Mesodermal cell (in vitro differentiated cells): ENCODE measurements at regions not wholly inside any gene's neighbourhood (a gene's known extent, or its start where the extent isn't known, plus 50 kb on each side); places are given as distances from the start of the nearest gene placed in this dataset.

Source experiments
- H3K27ac ChIP-seq: 2 replicates; pipeline ENCODE4 v1.7.0; 2013; ENCODE audit warnings: mild to moderate bottlenecking, low read depth, low read length, moderate library complexity; ENCODE audit not compliant: severe bottlenecking
- H3K36me3 ChIP-seq: 2 replicates; pipeline ENCODE4 v1.7.1; 2013; ENCODE audit warnings: mild to moderate bottlenecking, low read length, moderate library complexity; ENCODE audit not compliant: control insufficient read depth, insufficient read depth
- H3K4me1 ChIP-seq: one replicate; pipeline ENCODE4 v1.7.1; 2013; ENCODE audit warnings: mild to moderate bottlenecking, low read length; ENCODE audit not compliant: insufficient read depth, control insufficient read depth, poor library complexity, severe bottlenecking
- H3K4me3 ChIP-seq: 2 replicates; pipeline ENCODE4 v1.7.0; 2013; ENCODE audit warnings: low read length, control low read depth, mild to moderate bottlenecking; ENCODE audit not compliant: insufficient read depth, poor library complexity, severe bottlenecking; ENCODE audit errors: extremely low read depth
- H3K9me3 ChIP-seq: 2 replicates; pipeline ENCODE4 v1.7.1; 2013; ENCODE audit warnings: mild to moderate bottlenecking, low read length, moderate library complexity; ENCODE audit not compliant: control insufficient read depth
- WGBS, 2 experiments: methylation state at CpG; one replicate each; pipeline ENCODE4 v1.1.5; 2013; ENCODE audit warnings: missing lambda C conversion rate in 2 of 2; ENCODE audit not compliant: insufficient coverage in 2 of 2; 5-methylcytosine and 5-hydroxymethylcytosine counted together

DNA sequence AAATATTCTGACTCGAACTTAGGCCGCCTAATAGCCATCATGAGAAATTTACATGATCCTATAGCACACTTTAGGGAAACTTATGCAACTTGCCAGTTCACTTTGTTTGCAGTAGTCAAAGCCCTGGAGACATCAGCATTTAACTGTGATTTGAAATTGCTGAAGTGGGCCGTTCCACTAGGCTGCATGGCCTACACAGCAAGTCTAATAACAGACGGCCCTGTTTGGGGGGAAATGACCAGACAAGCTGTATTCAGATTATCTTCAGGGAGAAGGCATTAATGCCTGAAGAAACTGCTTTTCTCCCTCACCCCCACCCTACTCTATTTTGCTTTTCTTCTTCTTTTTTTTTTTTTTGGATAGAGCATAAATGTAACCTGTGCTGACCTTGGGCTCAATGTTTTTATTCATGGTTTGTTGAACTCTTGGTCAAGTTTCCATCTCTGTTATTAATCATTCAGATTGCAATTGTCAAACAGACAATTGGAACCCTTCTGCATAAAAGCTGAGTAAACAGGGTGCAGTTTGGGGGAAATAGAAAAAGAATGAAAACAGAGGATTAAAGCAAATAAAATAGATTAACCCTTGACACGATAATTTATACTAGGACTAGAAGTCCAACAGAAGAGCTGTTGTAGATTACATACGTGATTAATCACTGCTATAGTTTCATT lies 1928.2 kb upstream of the WWC1 start:
- peaks cover 13% of the 10 kb centered on the region for H3K9me3 ChIP-seq
- H3K36me3 ChIP-seq, result no peaks in the 10 kb centered on the region
- H3K27ac ChIP-seq, result no peak overlapping the region
- no peak overlapping the region for H3K4me3 ChIP-seq
- peaks cover 6% of the 10 kb centered on the region for H3K4me1 ChIP-seq
- WGBS, 2 experiments, result 90 to 100% methylated on average over 3 to 4 of the region's 6 CpGs

- no peaks in the 10 kb centered on the region for H3K36me3 ChIP-seq
- WGBS, 2 experiments, result 80 to 92% methylated on average over 1 to 4 of the region's 4 CpGs
- peaks cover 9% of the 10 kb centered on the region for H3K9me3 ChIP-seq
- peaks cover 14% of the 10 kb centered on the region for H3K4me1 ChIP-seq
- no peak overlapping the region for H3K27ac ChIP-seq
- H3K4me3 ChIP-seq, result no peak overlapping the region
These were observed 1926.3 kb upstream of the WWC1 start for GRCh38 chr5:166365164-166365563.

DNA sequence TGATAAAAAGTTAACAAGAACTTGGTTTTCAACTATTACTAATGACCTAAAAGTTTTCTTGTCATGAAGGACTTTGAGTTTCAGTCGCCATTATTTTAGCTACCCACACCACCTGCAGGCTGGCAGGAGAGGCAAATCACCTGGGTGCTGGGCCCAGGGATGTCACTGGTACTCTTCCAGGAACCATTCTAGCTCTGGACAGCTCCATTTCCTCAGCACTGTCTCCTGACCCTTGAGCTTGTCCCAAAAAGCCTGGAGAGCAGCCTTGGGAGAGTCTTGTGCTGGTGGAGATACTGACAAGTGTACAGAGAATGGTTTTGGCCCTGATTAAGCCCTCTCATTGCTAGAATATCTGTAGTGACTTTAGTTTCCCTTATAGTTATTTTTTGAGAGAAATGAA lies 1924.1 kb upstream of the WWC1 start:
- no peak overlapping the region for H3K27ac ChIP-seq
- H3K4me3 ChIP-seq, result no peak overlapping the region
- 88 to 100% methylated on average over 1 of the region's 1 CpG for WGBS, 2 experiments
- H3K36me3 ChIP-seq, result no peaks in the 10 kb centered on the region
- H3K9me3 ChIP-seq, result no peaks in the 10 kb centered on the region
- H3K4me1 ChIP-seq, result peaks cover 19% of the 10 kb centered on the region

DNA sequence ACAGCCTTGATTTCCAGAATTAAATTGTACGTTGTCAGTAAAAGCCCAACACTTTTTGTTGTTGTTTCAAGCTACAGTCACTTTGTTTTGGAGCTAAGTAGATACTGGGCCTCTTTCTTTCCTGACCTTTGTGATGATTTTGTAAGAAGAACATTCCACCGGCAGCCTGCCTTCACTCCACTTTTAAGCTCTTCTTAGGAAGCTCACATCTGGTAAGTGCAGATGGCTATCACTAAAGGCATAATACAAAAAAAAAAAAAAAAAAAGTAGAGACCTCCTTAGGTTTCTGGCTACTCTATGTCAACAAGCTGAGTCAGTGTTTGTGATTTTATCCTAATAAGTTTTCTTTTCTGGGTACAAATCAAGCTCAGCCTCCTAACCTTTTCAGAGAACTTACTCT lies 1922.1 kb upstream of the WWC1 start:
- Histone ChIP-seq H3K4me3 (no peak overlapping the region), H3K36me3 (no peaks in the 10 kb centered on the region), H3K9me3 (no peaks in the 10 kb centered on the region), H3K27ac (peak overlapping the region; percentile 73), H3K4me1 (peaks cover 19% of the 10 kb centered on the region)
- WGBS, 2 experiments, result 83% methylated on average over 1 of the region's 2 CpGs; no CpG with 5 or more reads in 1 of the 2 experiments

DNA sequence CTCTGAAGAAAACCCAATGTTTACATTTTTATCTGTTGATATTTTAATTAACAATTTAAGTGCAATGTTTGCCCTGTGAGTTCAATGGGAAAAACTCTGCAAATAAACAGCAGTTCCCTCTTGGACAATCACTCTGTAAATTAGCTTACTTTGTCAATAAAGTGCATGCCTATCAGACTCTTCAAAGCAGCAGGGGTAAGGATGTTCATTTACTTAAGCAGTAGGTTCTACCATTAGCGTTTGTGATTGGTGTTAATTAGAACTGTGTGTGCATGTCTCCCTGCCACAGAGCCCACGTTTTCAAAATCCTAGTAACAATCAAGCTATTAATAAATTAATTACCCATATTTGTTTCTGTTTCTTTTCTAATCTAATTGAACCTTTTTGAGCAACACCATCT lies 1921.6 kb upstream of the WWC1 start:
- Histone ChIP-seq H3K4me1 (peaks cover 19% of the 10 kb centered on the region), H3K9me3 (no peaks in the 10 kb centered on the region), H3K4me3 (no peak overlapping the region), H3K36me3 (no peaks in the 10 kb centered on the region), H3K27ac (peak overlapping the region; percentile 73)
- no CpG with 5 or more reads among the region's 2 CpGs for WGBS, 2 experiments

GRCh38 chr5:166370928-166371690 lies 1920.3 kb upstream of the WWC1 start:
- H3K4me3 ChIP-seq, result no peak overlapping the region
- H3K27ac ChIP-seq, result no peak overlapping the region
- H3K4me1 ChIP-seq, result peaks cover 19% of the 10 kb centered on the region
- no peaks in the 10 kb centered on the region for H3K36me3 ChIP-seq
- no peaks in the 10 kb centered on the region for H3K9me3 ChIP-seq
- 93 to 95% methylated on average over 2 to 4 of the region's 6 CpGs for WGBS, 2 experiments

DNA sequence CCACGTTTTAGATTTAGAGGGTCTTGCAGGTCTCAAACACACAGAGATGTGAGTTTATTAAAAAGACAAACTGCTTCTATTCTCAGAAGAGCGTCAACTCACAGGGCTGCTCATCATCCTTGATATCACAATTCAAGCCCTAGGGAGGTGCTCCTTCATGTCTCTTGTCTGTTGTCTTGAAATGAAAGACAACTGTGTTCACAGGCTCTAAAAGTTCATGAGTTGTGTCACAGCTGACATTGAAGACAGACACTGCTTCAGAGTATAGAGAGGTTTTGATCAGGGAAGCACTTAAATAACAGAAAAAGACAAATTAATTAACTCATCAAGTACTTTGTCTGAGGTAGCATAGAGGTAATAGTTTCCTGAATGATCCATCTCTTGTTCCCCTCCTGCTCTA lies 1917.6 kb upstream of the WWC1 start:
- H3K36me3 ChIP-seq, result no peaks in the 10 kb centered on the region
- 96% methylated on average over 2 of the region's 2 CpGs; no CpG with 5 or more reads in 1 of the 2 experiments for WGBS, 2 experiments
- no peak overlapping the region for H3K4me3 ChIP-seq
- peaks cover 12% of the 10 kb centered on the region for H3K4me1 ChIP-seq
- peaks cover 5% of the 10 kb centered on the region for H3K9me3 ChIP-seq
- no peak overlapping the region for H3K27ac ChIP-seq

DNA sequence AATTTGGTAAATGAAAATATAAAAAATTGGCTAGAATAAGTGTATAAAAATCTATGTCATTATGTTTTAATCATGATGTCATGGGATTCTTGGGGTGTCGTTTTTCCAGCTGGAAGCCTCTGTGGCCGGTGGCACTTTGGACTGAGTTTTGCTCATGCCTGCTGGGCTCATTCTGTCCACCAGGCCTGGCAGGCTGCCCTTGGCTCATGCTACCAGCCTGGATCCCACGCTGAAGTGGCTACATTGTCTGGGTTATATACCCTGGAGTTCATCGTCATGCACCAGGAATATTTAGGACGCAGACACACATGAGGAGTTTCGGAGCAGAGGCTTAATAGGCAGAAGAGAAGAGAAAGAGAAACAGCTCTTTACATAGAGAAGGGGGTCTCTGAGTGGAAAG lies 1913.7 kb upstream of the WWC1 start:
- WGBS, 2 experiments, result 87 to 97% methylated on average over 6 of the region's 6 CpGs
- Histone ChIP-seq H3K27ac (no peak overlapping the region), H3K36me3 (no peaks in the 10 kb centered on the region), H3K4me1 (no peaks in the 10 kb centered on the region), H3K4me3 (no peak overlapping the region), H3K9me3 (peaks cover 11% of the 10 kb centered on the region)

GRCh38 chr5:166379517-166379916 lies 1911.9 kb upstream of the WWC1 start:
- peaks cover 11% of the 10 kb centered on the region for H3K9me3 ChIP-seq
- H3K4me3 ChIP-seq, result no peak overlapping the region
- no peaks in the 10 kb centered on the region for H3K36me3 ChIP-seq
- H3K27ac ChIP-seq, result no peak overlapping the region
- WGBS, 2 experiments, result 92 to 95% methylated on average over 7 to 9 of the region's 11 CpGs
- no peaks in the 10 kb centered on the region for H3K4me1 ChIP-seq

DNA sequence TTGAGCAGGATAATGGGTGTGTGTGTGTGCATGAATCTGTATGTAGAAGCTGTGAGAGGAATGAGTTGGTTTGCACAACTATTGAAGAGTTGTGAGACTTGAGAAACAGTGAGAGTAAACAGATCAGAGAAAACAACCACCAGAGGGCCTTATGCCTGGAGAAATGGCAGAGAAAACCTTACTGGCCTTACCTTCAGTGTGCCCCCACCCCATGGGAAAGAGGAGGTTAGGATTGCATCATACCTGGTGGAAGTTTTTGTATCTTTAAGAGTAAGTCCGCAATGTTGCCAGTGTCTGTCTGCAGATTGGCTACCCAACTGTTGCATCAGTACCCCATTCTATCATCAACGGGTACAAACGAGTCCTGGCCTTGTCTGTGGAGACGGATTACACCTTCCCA lies 1909.4 kb upstream of the WWC1 start:
- Histone ChIP-seq H3K27ac (no peak overlapping the region), H3K4me3 (no peak overlapping the region), H3K4me1 (no peaks in the 10 kb centered on the region), H3K9me3 (peaks cover 11% of the 10 kb centered on the region), H3K36me3 (no peaks in the 10 kb centered on the region)
- 97 to 100% methylated on average over 1 to 3 of the region's 4 CpGs for WGBS, 2 experiments

- H3K27ac ChIP-seq, result no peak overlapping the region
- H3K9me3 ChIP-seq, result no peaks in the 10 kb centered on the region
- no peak overlapping the region for H3K4me3 ChIP-seq
- H3K36me3 ChIP-seq, result no peaks in the 10 kb centered on the region
- H3K4me1 ChIP-seq, result no peaks in the 10 kb centered on the region
- 90% methylated on average over 2 of the region's 3 CpGs; no CpG with 5 or more reads in 1 of the 2 experiments for WGBS, 2 experiments
These were observed 1893.3 kb upstream of the WWC1 start for GRCh38 chr5:166398131-166398530.
